ENCODE measurements at regions not wholly inside any gene's neighbourhood (a gene's known extent, or its start where the extent isn't known, plus 50 kb on each side); places are given as distances from the start of the nearest gene placed in this dataset.

GRCh38 chr3:178415384-178415783, 120.9 kb upstream of the KCNMB2 start:
- no peak for FAIRE-seq
- no peak for DNase-seq (ENCODE audit: insufficient read length, low spot score)
- TF ChIP-seq CTCF (IDR thresholded peaks at IDR 0.05; ENCODE audit: insufficient read depth, missing control alignments) = no peak

- TF ChIP-seq CTCF (IDR thresholded peaks at IDR 0.05; ENCODE audit: insufficient read depth, missing control alignments) = no peak
- FAIRE-seq (no peak), DNase-seq (ENCODE audit: insufficient read length, low spot score) (no peak)
These were observed 118.5 kb upstream of the KCNMB2 start for GRCh38 chr3:178417736-178418135.

- no peak for TF ChIP-seq CTCF (IDR thresholded peaks at IDR 0.05; ENCODE audit: insufficient read depth, missing control alignments)
- no peak for FAIRE-seq
- DNase-seq (ENCODE audit: insufficient read length, low spot score) = no peak
These were observed 117.2 kb upstream of the KCNMB2 start for GRCh38 chr3:178419071-178419470.

- DNase-seq (ENCODE audit: insufficient read length, low spot score) (no peak), FAIRE-seq (no peak)
- TF ChIP-seq CTCF (IDR thresholded peaks at IDR 0.05; ENCODE audit: insufficient read depth, missing control alignments) = no peak
These were observed 116.2 kb upstream of the KCNMB2 start for GRCh38 chr3:178420033-178420432.

GRCh38 chr3:178421069-178421468, 115.2 kb upstream of the KCNMB2 start:
- FAIRE-seq (no peak), DNase-seq (ENCODE audit: insufficient read length, low spot score) (no peak)
- no peak for TF ChIP-seq CTCF (IDR thresholded peaks at IDR 0.05; ENCODE audit: insufficient read depth, missing control alignments)

GRCh38 chr3:178422406-178422805, 113.8 kb upstream of the KCNMB2 start:
- no peak for TF ChIP-seq CTCF (IDR thresholded peaks at IDR 0.05; ENCODE audit: insufficient read depth, missing control alignments)
- no peak for DNase-seq (ENCODE audit: insufficient read length, low spot score)
- no peak for FAIRE-seq

- FAIRE-seq (no peak), DNase-seq (ENCODE audit: insufficient read length, low spot score) (no peak)
- no peak for TF ChIP-seq CTCF (IDR thresholded peaks at IDR 0.05; ENCODE audit: insufficient read depth, missing control alignments)
These were observed 108.2 kb upstream of the KCNMB2 start for GRCh38 chr3:178428037-178428436.
